RPMI7951 (cell line): ENCODE measurements at regions not wholly inside any gene's neighbourhood (a gene's known extent, or its start where the extent isn't known, plus 50 kb on each side); places are given as distances from the start of the nearest gene placed in this dataset.

Experiments used
- DNase-seq: peaks from one replicate; pipeline ENCODE4 v3.0.0-alpha.2; 2012; ENCODE audit warnings: low read depth

DNA sequence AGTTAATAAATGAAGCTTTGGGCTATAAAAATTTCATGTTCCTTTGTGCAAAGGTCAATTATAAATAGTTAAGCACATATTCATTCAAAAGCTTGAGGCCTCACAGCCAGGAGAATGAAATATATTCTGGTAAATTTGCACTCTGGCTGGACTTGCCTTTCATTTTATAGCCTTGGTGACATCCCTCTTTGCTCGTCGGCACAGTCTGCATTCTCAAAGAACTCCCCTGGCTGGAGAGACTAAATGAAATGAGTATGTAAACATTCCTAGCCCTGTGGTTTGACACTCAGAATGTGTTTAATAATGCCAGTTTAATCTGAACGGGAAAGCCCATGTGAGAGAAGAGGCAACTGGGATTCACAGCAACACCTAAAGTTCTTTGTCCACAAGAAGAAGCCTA lies 285.6 kb downstream of the BRINP1 start:
- no peak for DNase-seq

DNA sequence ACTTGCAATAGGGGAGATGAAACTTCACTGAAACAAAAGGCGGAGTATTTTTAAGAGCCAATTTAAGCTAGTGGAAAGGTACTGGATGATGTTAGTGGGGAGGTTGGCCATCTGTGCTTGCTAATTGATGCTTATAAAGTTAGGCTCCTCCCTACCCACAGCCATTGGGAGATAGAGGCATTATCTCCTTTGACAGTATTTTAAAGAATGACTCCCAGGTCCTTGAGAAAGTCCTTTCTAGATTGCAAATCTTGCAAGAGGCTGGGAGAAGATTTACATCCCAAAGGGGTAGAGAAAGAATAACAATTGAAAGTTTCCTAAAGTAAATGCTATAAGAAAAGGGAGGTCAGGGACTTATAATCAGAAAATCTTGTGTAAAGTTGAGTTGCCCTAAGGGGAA lies 282.6 kb downstream of the BRINP1 start:
- DNase-seq, result no peak

DNA sequence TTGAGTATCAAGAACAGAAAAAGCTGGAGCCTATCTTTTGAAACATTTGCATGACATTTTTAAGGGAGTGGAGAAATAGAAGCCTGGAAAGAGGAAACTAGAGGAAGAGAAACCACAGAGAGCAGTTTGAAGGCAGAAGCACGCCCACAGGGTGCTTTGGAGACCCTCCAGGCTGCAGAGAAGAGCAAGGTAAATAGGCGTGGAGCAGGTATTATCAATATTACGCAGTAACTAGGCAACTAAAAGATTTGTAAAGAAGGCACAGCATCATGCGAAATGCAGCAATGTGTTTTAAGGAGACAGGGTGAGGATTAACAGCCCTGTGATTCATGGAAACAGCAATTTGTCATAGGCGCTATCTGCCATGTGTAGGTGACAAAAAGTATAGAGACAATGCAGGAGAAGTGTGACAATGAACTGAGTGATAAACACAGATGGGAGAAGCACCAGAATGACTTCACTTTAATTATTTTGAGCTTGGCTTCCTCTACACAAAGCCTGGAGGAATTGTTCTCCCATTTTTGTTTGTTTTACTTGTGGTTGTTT lies 281.2 kb downstream of the BRINP1 start:
- no peak for DNase-seq

DNA sequence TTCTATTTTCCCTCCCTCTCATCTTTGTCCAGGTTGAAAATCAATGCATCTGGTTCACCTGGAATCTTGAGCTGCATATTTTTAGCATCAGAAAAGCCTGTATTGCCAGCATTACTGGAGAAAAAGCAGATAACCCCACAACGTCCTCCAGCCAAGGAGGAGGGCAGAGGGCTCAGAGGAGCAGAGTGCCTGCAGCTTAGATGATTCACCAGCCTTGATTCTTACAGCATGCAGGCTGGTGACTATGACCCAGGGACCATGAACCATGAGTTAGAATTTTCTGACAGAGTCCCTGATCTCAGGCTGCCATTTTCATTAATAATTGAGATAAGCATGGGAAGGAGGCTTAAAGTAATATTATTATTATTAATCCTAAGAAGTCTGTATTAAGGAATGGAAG lies 278.2 kb downstream of the BRINP1 start:
- DNase-seq, result peak; percentile 23

DNA sequence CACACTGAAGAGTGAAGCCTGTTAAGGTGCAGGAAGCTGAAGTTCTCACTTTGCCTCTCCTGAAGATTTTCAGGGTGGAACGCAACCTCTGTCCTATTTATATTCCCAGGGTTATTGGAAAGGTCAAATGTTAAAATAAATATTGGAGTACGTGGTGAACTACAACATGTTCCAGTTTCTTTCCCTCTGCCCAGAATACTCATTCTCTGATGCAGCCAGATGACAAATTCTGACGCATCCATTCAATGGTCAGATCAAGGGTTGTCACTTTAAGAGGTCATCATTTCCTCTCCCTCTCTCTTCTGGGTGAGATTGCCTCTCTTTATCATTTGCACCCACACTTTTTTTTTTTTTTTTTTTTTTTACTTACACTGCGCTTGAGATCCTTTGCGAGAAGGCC lies 277.1 kb downstream of the BRINP1 start:
- peak; percentile 12 for DNase-seq

DNA sequence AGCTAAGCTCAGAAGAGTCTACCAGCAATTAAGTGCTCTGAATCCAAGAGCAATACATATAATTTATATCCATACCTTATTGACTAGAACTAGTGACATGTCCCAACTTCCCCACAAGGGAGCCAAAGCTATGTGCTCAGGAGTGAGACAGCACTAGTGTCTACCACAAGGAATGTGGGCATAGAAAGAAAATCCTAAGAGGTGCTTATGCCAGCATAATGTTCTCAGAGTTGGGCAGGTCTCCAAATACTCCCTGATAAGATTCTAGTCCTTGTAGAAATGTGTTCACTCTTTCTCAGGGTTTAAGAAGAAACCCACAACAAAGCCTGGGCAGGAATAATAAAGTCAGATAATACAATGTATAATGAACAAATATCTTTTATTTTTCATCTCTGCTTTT lies 275.1 kb downstream of the BRINP1 start:
- no peak for DNase-seq

DNA sequence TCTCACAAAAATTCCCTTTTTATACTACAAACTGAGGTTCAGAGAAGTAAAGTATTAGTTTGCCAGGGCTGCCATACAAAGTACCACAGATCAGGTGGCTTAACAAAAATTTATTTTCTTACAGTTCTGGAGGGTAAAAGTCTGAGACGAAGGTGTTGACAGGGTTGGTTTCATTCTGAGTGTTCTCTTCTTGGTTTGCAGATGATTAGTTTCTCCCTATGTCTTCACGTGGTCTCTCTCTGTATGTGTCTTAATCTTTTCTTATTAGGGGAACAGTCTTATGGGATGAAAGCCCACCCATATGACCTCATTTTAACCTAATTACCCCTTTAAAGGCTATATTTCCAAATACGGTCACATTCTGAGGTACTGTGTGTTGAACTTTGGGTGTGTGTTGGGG lies 274.2 kb downstream of the BRINP1 start:
- DNase-seq, result no peak

DNA sequence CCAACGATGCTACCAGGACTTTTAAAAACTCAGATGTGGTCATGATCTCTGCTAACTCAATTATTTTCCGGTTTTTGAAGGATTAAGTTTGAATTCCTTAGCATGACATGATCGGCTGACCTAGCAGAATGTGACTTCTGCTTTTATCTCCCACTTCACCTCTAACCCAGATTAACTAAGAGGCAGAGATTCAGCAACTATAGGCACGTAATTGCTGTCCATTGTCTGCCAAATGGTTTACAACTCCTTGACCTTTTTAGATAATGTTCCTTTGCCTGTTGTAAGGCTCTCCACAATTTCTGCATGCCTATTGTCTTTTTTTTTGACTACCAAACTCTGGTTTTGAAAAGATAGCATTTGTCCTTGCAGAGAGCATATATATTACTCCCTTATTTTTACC lies 268.2 kb downstream of the BRINP1 start:
- no peak for DNase-seq

DNA sequence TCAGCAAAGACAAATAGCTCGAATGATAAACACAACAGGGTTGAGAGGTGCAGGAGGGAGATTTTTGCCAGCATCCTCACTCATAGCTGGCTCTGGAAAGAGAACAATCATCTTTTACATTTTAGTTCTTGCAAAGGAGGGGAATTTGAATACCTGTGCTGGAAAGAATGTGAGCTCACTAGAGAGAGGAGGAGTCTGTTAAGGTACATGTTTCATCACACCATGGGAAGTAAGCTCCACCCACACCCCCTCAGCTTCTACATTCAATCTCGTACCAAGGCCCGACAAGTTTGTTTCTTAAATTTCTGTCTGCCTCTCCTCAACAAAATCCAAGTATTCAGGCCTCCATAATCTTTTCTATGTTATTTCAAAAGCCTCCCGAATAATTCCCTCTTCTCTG lies 254.6 kb downstream of the BRINP1 start:
- no peak for DNase-seq
